Upper lobe of left lung (tissue), 4 donors: ENCODE measurements at regions not wholly inside any gene's neighbourhood (a gene's known extent, or its start where the extent isn't known, plus 50 kb on each side); places are given as distances from the start of the nearest gene placed in this dataset.

Experiments used
- CTCF ChIP-seq, 6 experiments: fragments of 450-650 bp in 4 of 6; fragments of 200-600 bp in 2 of 6; sonication (generic) in 2 of 6; IDR thresholded peaks; one replicate each; pipeline ENCODE4 v1.5.1; 2016 to 2019; ENCODE audit warnings: antibody characterized with exemption in 6 of 6
- POLR2A ChIP-seq, 4 donors: fragments of 450-650 bp; IDR thresholded peaks; one replicate each; pipeline ENCODE4 v1.5.1; 2016 to 2017; ENCODE audit warnings: antibody characterized with exemption in 4 of 4, mild to moderate bottlenecking in 2 of 4
- POLR2AphosphoS5 ChIP-seq, 2 donors: sonication (generic); formaldehyde crosslinking; IDR thresholded peaks; one replicate each; pipeline ENCODE4 v1.5.1; 2017; ENCODE audit warnings: antibody characterized with exemption in 2 of 2

GRCh38 chr14:28902930-28903329, 136.3 kb downstream of the FOXG1 start:
- no peak for TF ChIP-seq CTCF (IDR thresholded peaks at IDR 0.05)
- no peak for TF ChIP-seq POLR2A (IDR thresholded peaks at IDR 0.05)
- TF ChIP-seq POLR2AphosphoS5 (IDR thresholded peaks at IDR 0.05) = no peak
